K562 (cell line): ENCODE measurements at regions not wholly inside any gene's neighbourhood (a gene's known extent, or its start where the extent isn't known, plus 50 kb on each side); places are given as distances from the start of the nearest gene placed in this dataset.

Experiments used
- ATAC-seq: fragments of 200-7000 bp; cut with Tn5 transposase; 3 replicates; pipeline ENCODE4 v1.9.1; 2020; ENCODE audit warnings: moderate library complexity
- BruUV-seq: library from RNA; stranded (reverse); fragments of 400-500 nt; replicated peaks from 2 replicates; lab custom pipeline; 2021; lab: Mats Ljungman, UMichigan
- CTCF ChIA-PET: fragments of 300-600 bp; formaldehyde crosslinking; extraction: SDS; loops from one replicate; lab custom pipeline; 2021; ENCODE audit warnings: low intra/inter-chr PET ratio; lab: Yijun Ruan, JAX
- POLR2A ChIA-PET: fragments of 300-600, 350-650 bp; sonication (Branson Sonifier 250); formaldehyde crosslinking; extraction: SDS; loops from one replicate; lab custom pipeline; 2021; ENCODE audit warnings: antibody characterized with exemption, inconsistent platforms; lab: Yijun Ruan, JAX
- DNase-seq, 4 experiments: peaks; one replicate each; pipeline versions ENCODE4 v3.0.0 to v3.0.0-alpha.2; 2011 to 2018; ENCODE audit warnings: low spot score in 3 of 4, mixed read lengths in 3 of 4; ENCODE audit errors: extremely low read depth in 1 of 4
- FAIRE-seq: peaks from 2 replicates; lab custom pipeline; 2011; peaks lifted over from hg19 to GRCh38; lab: Jason Lieb, UNC
- H2AFZ ChIP-seq: 2 replicates; pipeline ENCODE4 v1.6.0; 2011; ENCODE audit warnings: low read depth, low read length, control low read depth, inconsistent platforms
- H3K27ac ChIP-seq: fragments of 200-600 bp; 3 replicates; pipeline ENCODE4 v1.8.0; 2011; ENCODE audit warnings: low read depth, mild to moderate bottlenecking, control low read depth, inconsistent platforms, low read length, moderate library complexity, mixed read lengths; ENCODE audit errors: extremely low read depth
- H3K27me3 ChIP-seq, 2 experiments: fragments of 300-600 bp in 1 of 2; 2 replicates in 1 of 2; 3 replicates in 1 of 2; pipeline versions ENCODE4 v1.6.0 to v1.8.0; 2011; ENCODE audit warnings: inconsistent platforms in 2 of 2, low read length in 2 of 2, mild to moderate bottlenecking in 1 of 2, mixed read lengths in 1 of 2, moderate library complexity in 1 of 2; ENCODE audit not compliant: control insufficient read depth in 2 of 2, insufficient read depth in 2 of 2
- H3K36me3 ChIP-seq: fragments of 300-600 bp; 3 replicates; pipeline ENCODE4 v1.8.0; 2011; ENCODE audit warnings: mild to moderate bottlenecking, low read length, inconsistent platforms; ENCODE audit not compliant: control insufficient read depth, insufficient read depth
- H3K4me1 ChIP-seq, 2 experiments: fragments of 200-600 bp in 1 of 2; replicated peaks in 1 of 2; 2 replicates in 1 of 2; 3 replicates in 1 of 2; pipeline versions ENCODE4 v1.5.1 to v1.8.0; 2011; ENCODE audit warnings: inconsistent platforms in 2 of 2, low read length in 2 of 2, mild to moderate bottlenecking in 1 of 2, mixed read lengths in 1 of 2, moderate library complexity in 1 of 2; ENCODE audit not compliant: control insufficient read depth in 2 of 2, insufficient read depth in 2 of 2
- H3K4me2 ChIP-seq: 2 replicates; pipeline ENCODE4 v1.6.1; 2011; ENCODE audit warnings: low read length, control low read depth, inconsistent platforms, mixed read lengths; ENCODE audit not compliant: insufficient read depth
- H3K4me3 ChIP-seq: fragments of 200-600 bp; sonication (generic), shearing (Covaris generic); 2 replicates; pipeline ENCODE4 v1.5.1; 2016; ENCODE audit warnings: control low read depth, inconsistent platforms
- H3K79me2 ChIP-seq: fragments of 200-600 bp; 3 replicates; pipeline ENCODE4 v1.8.0; 2011; ENCODE audit warnings: low read length, inconsistent platforms; ENCODE audit not compliant: control insufficient read depth, insufficient read depth
- H3K9ac ChIP-seq, 2 experiments: 2 replicates each; pipeline versions ENCODE4 v1.6.0 to v1.6.1; 2011; ENCODE audit warnings: low read depth in 2 of 2, low read length in 2 of 2, control low read depth in 1 of 2, inconsistent platforms in 1 of 2, mild to moderate bottlenecking in 1 of 2, mixed read lengths in 1 of 2; ENCODE audit not compliant: insufficient read depth in 1 of 2
- H3K9me1 ChIP-seq: one replicate; pipeline ENCODE4 v1.6.0; 2011; ENCODE audit warnings: inconsistent platforms, mild to moderate bottlenecking, low read length, moderate library complexity; ENCODE audit not compliant: control insufficient read depth, insufficient read depth
- H3K9me3 ChIP-seq: replicated peaks from 2 replicates; pipeline ENCODE4 v1.5.1; 2011; ENCODE audit warnings: low read depth, low read length, inconsistent platforms; ENCODE audit not compliant: control insufficient read depth, insufficient read depth
- H4K20me1 ChIP-seq: replicated peaks from 2 replicates; pipeline ENCODE4 v1.6.1; 2011; ENCODE audit warnings: low read length, inconsistent platforms, mixed read lengths; ENCODE audit not compliant: control insufficient read depth, insufficient read depth
- ATF7 ChIP-seq: fragments of 450-650 bp; IDR thresholded peaks from 2 replicates; pipeline ENCODE4 v1.7.1; 2014; ENCODE audit warnings: mild to moderate bottlenecking, moderate library complexity
- BCOR ChIP-seq: fragments of 450-650 bp; IDR thresholded peaks from 2 replicates; pipeline ENCODE4 v1.6.1; 2016
- C11orf30 ChIP-seq: fragments of 450-650 bp; IDR thresholded peaks from 2 replicates; pipeline ENCODE4 v1.6.1; 2016; ENCODE audit warnings: low read depth, mild to moderate bottlenecking
- CREBBP ChIP-seq: IDR thresholded peaks from one replicate; pipeline ENCODE4 v1.6.1; 2012; ENCODE audit warnings: low read depth, mild to moderate bottlenecking, control low read depth, inconsistent platforms, low read length
- MAFK ChIP-seq: IDR thresholded peaks from 2 replicates; pipeline ENCODE4 v1.6.1; 2011; ENCODE audit warnings: low read length, improper control_type of control experiment
- MCM5 ChIP-seq: fragments of 450-650 bp; IDR thresholded peaks from 2 replicates; pipeline ENCODE4 v1.6.1; 2016; ENCODE audit warnings: low read depth
- PHF8 ChIP-seq: fragments of 200-600 bp; sonication (generic); IDR thresholded peaks from 2 replicates; pipeline ENCODE4 v1.6.1; 2012; ENCODE audit warnings: mixed run types, mild to moderate bottlenecking, inconsistent platforms, low read length, moderate library complexity, borderline replicate concordance
- ZNF232 ChIP-seq: sonication (generic); formaldehyde crosslinking; IDR thresholded peaks from 2 replicates; pipeline ENCODE4 v1.8.0; 2022; ENCODE audit warnings: mild to moderate bottlenecking, missing genetic modification reagents
- WGBS: fragments of 100-300 bp; shearing (Covaris generic); methylation state at CpG from one replicate; pipeline ENCODE4 v1.1.6; 2016; ENCODE audit warnings: low coverage, mixed read lengths; ENCODE audit not compliant: insufficient coverage; ENCODE audit errors: missing lambda C conversion rate; 5-methylcytosine and 5-hydroxymethylcytosine counted together
- in situ Hi-C: fragments of 300-500 bp; cut with MboI; formaldehyde crosslinking; loops from 4 replicates; pipeline ENCODE4 v1.15.0; 2018; ENCODE audit warnings: inconsistent platforms, mixed read lengths
- intact Hi-C: fragments of 100-400 bp; cut with micrococcal nuclease; formaldehyde crosslinking; loops from 2 replicates; pipeline ENCODE4 v1.14.2; 2022
- TF ChIP-seq, protein P1 (sequence below): sonication (generic); formaldehyde crosslinking; IDR thresholded peaks from 2 replicates; pipeline ENCODE4 v1.8.0; 2022; ENCODE audit warnings: mild to moderate bottlenecking, missing genetic modification reagents
- TF ChIP-seq, protein P2 (sequence below): fragments of 200-800 bp; sonication (Bioruptor generic); IDR thresholded peaks from 2 replicates; pipeline ENCODE4 v1.6.1; 2017; ENCODE audit warnings: missing genetic modification characterization, missing compliant biosample characterization

DNA sequence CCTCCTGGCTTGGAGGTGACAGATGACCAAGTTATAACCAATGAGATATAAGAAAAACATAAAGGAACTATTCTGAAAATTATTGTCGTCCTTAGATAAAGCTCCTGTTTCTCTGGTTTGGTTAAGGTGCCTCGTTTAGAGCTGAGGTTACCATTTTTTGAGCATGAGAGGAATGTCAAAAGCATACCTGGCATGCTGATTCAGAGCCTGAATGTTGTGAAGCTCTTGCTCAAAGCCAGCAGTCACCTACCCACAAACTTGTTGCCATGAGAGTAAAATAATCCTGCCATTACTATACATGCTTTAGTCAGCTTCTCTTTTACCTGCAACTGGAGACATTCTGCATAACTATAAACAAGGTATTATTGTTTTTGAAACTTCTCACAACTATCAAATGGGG is 1116.2 kb downstream of the DIAPH3 start (continued):
- no peak for TF ChIP-seq ATF7
- TF ChIP-seq, protein P1, sequence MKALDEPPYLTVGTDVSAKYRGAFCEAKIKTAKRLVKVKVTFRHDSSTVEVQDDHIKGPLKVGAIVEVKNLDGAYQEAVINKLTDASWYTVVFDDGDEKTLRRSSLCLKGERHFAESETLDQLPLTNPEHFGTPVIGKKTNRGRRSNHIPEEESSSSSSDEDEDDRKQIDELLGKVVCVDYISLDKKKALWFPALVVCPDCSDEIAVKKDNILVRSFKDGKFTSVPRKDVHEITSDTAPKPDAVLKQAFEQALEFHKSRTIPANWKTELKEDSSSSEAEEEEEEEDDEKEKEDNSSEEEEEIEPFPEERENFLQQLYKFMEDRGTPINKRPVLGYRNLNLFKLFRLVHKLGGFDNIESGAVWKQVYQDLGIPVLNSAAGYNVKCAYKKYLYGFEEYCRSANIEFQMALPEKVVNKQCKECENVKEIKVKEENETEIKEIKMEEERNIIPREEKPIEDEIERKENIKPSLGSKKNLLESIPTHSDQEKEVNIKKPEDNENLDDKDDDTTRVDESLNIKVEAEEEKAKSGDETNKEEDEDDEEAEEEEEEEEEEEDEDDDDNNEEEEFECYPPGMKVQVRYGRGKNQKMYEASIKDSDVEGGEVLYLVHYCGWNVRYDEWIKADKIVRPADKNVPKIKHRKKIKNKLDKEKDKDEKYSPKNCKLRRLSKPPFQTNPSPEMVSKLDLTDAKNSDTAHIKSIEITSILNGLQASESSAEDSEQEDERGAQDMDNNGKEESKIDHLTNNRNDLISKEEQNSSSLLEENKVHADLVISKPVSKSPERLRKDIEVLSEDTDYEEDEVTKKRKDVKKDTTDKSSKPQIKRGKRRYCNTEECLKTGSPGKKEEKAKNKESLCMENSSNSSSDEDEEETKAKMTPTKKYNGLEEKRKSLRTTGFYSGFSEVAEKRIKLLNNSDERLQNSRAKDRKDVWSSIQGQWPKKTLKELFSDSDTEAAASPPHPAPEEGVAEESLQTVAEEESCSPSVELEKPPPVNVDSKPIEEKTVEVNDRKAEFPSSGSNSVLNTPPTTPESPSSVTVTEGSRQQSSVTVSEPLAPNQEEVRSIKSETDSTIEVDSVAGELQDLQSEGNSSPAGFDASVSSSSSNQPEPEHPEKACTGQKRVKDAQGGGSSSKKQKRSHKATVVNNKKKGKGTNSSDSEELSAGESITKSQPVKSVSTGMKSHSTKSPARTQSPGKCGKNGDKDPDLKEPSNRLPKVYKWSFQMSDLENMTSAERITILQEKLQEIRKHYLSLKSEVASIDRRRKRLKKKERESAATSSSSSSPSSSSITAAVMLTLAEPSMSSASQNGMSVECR (CRISPR knock-in tag), result no peak
- TF ChIP-seq, protein P2, sequence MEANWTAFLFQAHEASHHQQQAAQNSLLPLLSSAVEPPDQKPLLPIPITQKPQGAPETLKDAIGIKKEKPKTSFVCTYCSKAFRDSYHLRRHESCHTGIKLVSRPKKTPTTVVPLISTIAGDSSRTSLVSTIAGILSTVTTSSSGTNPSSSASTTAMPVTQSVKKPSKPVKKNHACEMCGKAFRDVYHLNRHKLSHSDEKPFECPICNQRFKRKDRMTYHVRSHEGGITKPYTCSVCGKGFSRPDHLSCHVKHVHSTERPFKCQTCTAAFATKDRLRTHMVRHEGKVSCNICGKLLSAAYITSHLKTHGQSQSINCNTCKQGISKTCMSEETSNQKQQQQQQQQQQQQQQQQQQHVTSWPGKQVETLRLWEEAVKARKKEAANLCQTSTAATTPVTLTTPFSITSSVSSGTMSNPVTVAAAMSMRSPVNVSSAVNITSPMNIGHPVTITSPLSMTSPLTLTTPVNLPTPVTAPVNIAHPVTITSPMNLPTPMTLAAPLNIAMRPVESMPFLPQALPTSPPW (CRISPR knock-in tag), result no peak

DNA sequence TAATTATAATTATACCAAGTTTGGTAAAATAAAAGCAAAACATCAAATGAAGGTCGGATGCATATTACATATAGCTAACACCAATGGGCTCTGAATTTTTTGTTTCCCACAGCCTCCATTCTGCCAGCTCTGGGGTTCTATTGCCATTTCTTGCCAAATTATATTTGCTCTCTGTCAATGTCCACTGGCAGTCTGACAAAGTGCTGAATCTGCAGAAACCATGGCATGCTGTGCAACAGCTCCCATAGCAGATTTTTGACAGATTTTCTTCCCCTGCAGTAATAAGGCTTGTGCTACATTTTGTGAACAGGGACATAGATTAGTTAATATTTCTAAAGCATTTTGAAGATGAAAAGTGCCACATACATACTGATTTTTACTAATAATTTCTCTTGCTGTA is 1102.1 kb downstream of the DIAPH3 start:
- Histone ChIP-seq H4K20me1 (no peaks in the 10 kb centered on the region), H2AFZ (no peak overlapping the region), H3K9me1 (no peaks in the 10 kb centered on the region), H3K36me3 (no peaks in the 10 kb centered on the region), H3K9ac (no peak overlapping the region), H3K27me3 (no peaks in the 10 kb centered on the region), H3K79me2 (no peaks in the 10 kb centered on the region), H3K4me3 (no peak overlapping the region), H3K4me1 (no peaks in the 10 kb centered on the region), H3K4me2 (no peak overlapping the region), H3K9me3 (no peaks in the 10 kb centered on the region), H3K27ac (no peak overlapping the region)
- intact Hi-C loops (no loop called here), in situ Hi-C loops (no loop called here)
- DNase-seq, result no peak
- CTCF ChIA-PET, result no interaction called here
- no peak for FAIRE-seq
- 0% methylated on average over 1 of the region's 1 CpG for WGBS
- POLR2A ChIA-PET, result no interaction called here
- no TSS peak for BruUV-seq
- TF ChIP-seq CREBBP (no peak), C11orf30 (0 out of 2 replicates have a peak, but pooled peaks have one; percentile 10), BCOR (no peak), PHF8 (no peak), MCM5 (no peak), MAFK (peak; percentile 25; the same call in 1 of the 2 replicates), ZNF232 (CRISPR knock-in tag) (no peak)
- ATAC-seq, result no peak
